ENCODE measurements at regions not wholly inside any gene's neighbourhood (a gene's known extent, or its start where the extent isn't known, plus 50 kb on each side); places are given as distances from the start of the nearest gene placed in this dataset.

DNA sequence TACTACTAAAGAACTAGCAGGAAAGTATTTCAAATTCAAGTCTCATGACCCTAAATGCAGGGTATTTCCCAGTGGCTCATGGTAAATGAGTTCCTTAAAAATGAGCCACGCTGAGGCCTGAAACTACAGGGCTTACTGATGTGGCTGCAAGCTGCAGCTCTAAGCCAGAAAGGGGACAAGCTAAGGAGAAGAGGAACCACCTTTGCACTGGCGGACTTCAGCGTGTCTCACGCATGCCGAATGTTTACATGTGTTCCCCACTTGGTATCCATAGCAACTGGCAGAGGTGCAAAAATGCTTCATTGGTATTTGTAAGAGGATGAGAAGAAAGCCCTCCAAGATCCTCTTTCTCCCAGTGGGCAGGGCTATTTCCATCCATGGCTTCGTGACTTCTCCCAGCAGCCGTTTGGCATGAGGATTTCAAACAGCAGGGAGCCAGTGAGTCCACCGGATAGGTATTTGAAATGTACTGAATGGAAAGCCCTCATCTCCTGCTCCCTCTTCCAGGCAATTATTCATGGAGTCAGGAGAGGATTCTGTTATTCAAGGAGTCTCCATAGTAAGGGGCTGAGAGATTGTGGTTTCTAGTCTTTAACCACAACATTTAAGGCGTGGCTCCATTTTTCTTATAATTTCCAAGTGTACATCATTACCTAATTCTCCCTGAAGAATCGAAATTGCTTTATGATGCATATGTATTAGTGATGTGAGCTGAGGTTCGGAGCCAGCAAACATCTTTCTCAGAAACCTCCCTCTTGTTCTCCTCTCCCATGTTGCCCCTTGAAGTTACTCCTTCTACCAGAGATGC is 55.3 kb upstream of the CD44 start (continued):
- no peak for TF ChIP-seq EGR1 (IDR thresholded peaks at IDR 0.05; ENCODE audit: low read depth)

GRCh38 chr11:35084817-35085440 is 54.0 kb upstream of the CD44 start:
- BruUV-seq (replicated peaks), result no TSS peak
- peaks cover 31 to 58% of the 10 kb centered on the region in 2 experiments for H3K4me1 ChIP-seq (ENCODE audit: control insufficient read depth in 1 of 2, insufficient read depth in 2 of 2, low read length in 2 of 2)
- CTCF ChIA-PET, result no interaction called here
- H3K4me2 ChIP-seq (ENCODE audit: low read length), result peak overlapping the region; percentile 80; the same call in 1 of the 2 replicates
- H3K4me3 ChIP-seq (replicated peaks in 1 of 2; ENCODE audit: low read depth in 1 of 2, low read length in 2 of 2), result no peak overlapping the region
- no peaks in the 10 kb centered on the region for H3K27me3 ChIP-seq (ENCODE audit: insufficient read depth, low read length)
- H4K20me1 ChIP-seq (ENCODE audit: insufficient read depth), result no peaks in the 10 kb centered on the region
- no peaks in the 10 kb centered on the region for H3K79me2 ChIP-seq (ENCODE audit: insufficient read depth, low read length)
- ATAC-seq (no peak), DNase-seq (ENCODE audit: low read depth, low spot score) (no peak)
- intact Hi-C loops (cut with micrococcal nuclease), result loop anchor here (5.0 kb wide), 1 partner anchor 57 kb away; no protein-coding TSS in a partner anchor
- H3K9me2 ChIP-seq (ENCODE audit: insufficient read depth), result no peaks in the 10 kb centered on the region
- POLR2A ChIA-PET, result no interaction called here
- no peak for TF ChIP-seq ZNF274 (IDR thresholded peaks at IDR 0.05; ENCODE audit: low read depth, low read length)
- no peak for TF ChIP-seq SRF (IDR thresholded peaks at IDR 0.05; ENCODE audit: low read depth)
- TF ChIP-seq ELF1 (IDR thresholded peaks at IDR 0.05; ENCODE audit: borderline replicate concordance, low read depth), result no peak
- no peak for TF ChIP-seq SIN3A (IDR thresholded peaks at IDR 0.05; ENCODE audit: low read depth)
- TF ChIP-seq JUND (IDR thresholded peaks at IDR 0.05), result no peak
- no peak for TF ChIP-seq POLR2A (IDR thresholded peaks at IDR 0.05; ENCODE audit: borderline replicate concordance, extremely low read depth, insufficient read depth, insufficient read length)
- TF ChIP-seq ZFX (IDR thresholded peaks at IDR 0.05), result no peak
- TF ChIP-seq, protein P1, sequence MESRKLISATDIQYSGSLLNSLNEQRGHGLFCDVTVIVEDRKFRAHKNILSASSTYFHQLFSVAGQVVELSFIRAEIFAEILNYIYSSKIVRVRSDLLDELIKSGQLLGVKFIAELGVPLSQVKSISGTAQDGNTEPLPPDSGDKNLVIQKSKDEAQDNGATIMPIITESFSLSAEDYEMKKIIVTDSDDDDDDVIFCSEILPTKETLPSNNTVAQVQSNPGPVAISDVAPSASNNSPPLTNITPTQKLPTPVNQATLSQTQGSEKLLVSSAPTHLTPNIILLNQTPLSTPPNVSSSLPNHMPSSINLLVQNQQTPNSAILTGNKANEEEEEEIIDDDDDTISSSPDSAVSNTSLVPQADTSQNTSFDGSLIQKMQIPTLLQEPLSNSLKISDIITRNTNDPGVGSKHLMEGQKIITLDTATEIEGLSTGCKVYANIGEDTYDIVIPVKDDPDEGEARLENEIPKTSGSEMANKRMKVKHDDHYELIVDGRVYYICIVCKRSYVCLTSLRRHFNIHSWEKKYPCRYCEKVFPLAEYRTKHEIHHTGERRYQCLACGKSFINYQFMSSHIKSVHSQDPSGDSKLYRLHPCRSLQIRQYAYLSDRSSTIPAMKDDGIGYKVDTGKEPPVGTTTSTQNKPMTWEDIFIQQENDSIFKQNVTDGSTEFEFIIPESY (IDR thresholded peaks at IDR 0.05; ENCODE audit: extremely low read depth, insufficient replicate concordance, low read length), result no peak
- no peak for TF ChIP-seq FOSL1 (IDR thresholded peaks at IDR 0.05; ENCODE audit: low read depth)
- TF ChIP-seq RAD21 (IDR thresholded peaks at IDR 0.05; ENCODE audit: low read depth), result no peak
- TF ChIP-seq SP1 (IDR thresholded peaks at IDR 0.05; ENCODE audit: low read depth), result no peak
- TF ChIP-seq MAX (IDR thresholded peaks at IDR 0.05), result no peak
- TF ChIP-seq, protein P2, sequence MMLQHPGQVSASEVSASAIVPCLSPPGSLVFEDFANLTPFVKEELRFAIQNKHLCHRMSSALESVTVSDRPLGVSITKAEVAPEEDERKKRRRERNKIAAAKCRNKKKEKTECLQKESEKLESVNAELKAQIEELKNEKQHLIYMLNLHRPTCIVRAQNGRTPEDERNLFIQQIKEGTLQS (IDR thresholded peaks at IDR 0.05), result no peak
- no peak for TF ChIP-seq CEBPB (IDR thresholded peaks at IDR 0.05; ENCODE audit: low read depth)
- no peak for TF ChIP-seq CBX3 (IDR thresholded peaks at IDR 0.05; ENCODE audit: low read depth)
- H3K36me3 ChIP-seq (ENCODE audit: control insufficient read depth in 1 of 2, insufficient read depth in 2 of 2, low read length in 2 of 2), result no peaks in the 10 kb centered on the region
- no peak overlapping the region for H3K9ac ChIP-seq (ENCODE audit: low read length)
- H3K9me3 ChIP-seq (ENCODE audit: control insufficient read depth in 1 of 2, insufficient read depth in 1 of 2, low read depth in 1 of 2, low read length in 2 of 2), result no peaks in the 10 kb centered on the region
- RAD21 ChIA-PET (ENCODE audit: low non-redundant PET in 1 of 2, low total read pairs in 2 of 2, uncharacterized antibody in 2 of 2, unreplicated experiment in 2 of 2), result no interaction called here
- no peak overlapping the region for H2AFZ ChIP-seq (ENCODE audit: low read depth, low read length, poor library complexity, severe bottlenecking)
- peak overlapping the region; percentile 82; the same call in 1 of the 2 replicates for H3K27ac ChIP-seq (ENCODE audit: low read depth, low read length)

All from HCT116 (cell line).